ENCODE measurements at regions not wholly inside any gene's neighbourhood (a gene's known extent, or its start where the extent isn't known, plus 50 kb on each side); places are given as distances from the start of the nearest gene placed in this dataset.
"Not testable (repeated sequence)": the region's sequence is repeated elsewhere in the genome, so short reads cannot be mapped to it uniquely, and the experiment has no call there.

- Histone ChIP-seq H3K4me1 (no peaks in the 10 kb centered on the region), H3K27ac (replicated peaks) (no peak overlapping the region), H3K27me3 (ENCODE audit: low read depth) (no peaks in the 10 kb centered on the region), H3K36me3 (no peaks in the 10 kb centered on the region), H3K9me3 (replicated peaks) (no peaks in the 10 kb centered on the region), H3K4me3 (no peak overlapping the region)
- no peak for TF ChIP-seq CTCF (IDR thresholded peaks at IDR 0.05; ENCODE audit: borderline replicate concordance)
- DNase-seq, result no peak
- intact Hi-C loops (cut with micrococcal nuclease), result no loop called here
Observed at GRCh38 chr12:30533558-30534265, 162.0 kb downstream of the IPO8 start.

GRCh38 chr12:30531731-30532678 is 163.7 kb downstream of the IPO8 start:
- Histone ChIP-seq H3K4me1 (no peaks in the 10 kb centered on the region), H3K9me3 (replicated peaks) (no peaks in the 10 kb centered on the region), H3K4me3 (no peak overlapping the region), H3K36me3 (no peaks in the 10 kb centered on the region), H3K27me3 (ENCODE audit: low read depth) (no peaks in the 10 kb centered on the region), H3K27ac (replicated peaks) (no peak overlapping the region)
- DNase-seq, result no peak
- intact Hi-C loops (cut with micrococcal nuclease), result no loop called here
- no peak for TF ChIP-seq CTCF (IDR thresholded peaks at IDR 0.05; ENCODE audit: borderline replicate concordance)

GRCh38 chr12:30529489-30530269 is 166.0 kb downstream of the IPO8 start:
- no peak for DNase-seq
- no peaks in the 10 kb centered on the region for H3K9me3 ChIP-seq (replicated peaks)
- intact Hi-C loops (cut with micrococcal nuclease), result no loop called here
- no peak overlapping the region for H3K27ac ChIP-seq (replicated peaks)
- no peak for TF ChIP-seq CTCF (IDR thresholded peaks at IDR 0.05; ENCODE audit: borderline replicate concordance)
- no peaks in the 10 kb centered on the region for H3K27me3 ChIP-seq (ENCODE audit: low read depth)
- no peaks in the 10 kb centered on the region for H3K36me3 ChIP-seq
- H3K4me1 ChIP-seq, result no peaks in the 10 kb centered on the region
- H3K4me3 ChIP-seq, result no peak overlapping the region

- no peak for TF ChIP-seq CTCF (IDR thresholded peaks at IDR 0.05; ENCODE audit: borderline replicate concordance)
- Histone ChIP-seq H3K36me3 (no peaks in the 10 kb centered on the region), H3K4me3 (no peak overlapping the region), H3K4me1 (no peaks in the 10 kb centered on the region), H3K27ac (replicated peaks) (no peak overlapping the region), H3K27me3 (ENCODE audit: low read depth) (no peaks in the 10 kb centered on the region), H3K9me3 (replicated peaks) (peaks cover 3% of the 10 kb centered on the region)
- intact Hi-C loops (cut with micrococcal nuclease), result no loop called here
- DNase-seq, result no peak
Observed at GRCh38 chr12:30525171-30525570, 170.5 kb downstream of the IPO8 start.

GRCh38 chr12:30520285-30520684 is 175.4 kb downstream of the IPO8 start:
- H3K4me3 ChIP-seq; H3K27ac ChIP-seq (replicated peaks); DNase-seq; H3K9me3 ChIP-seq (replicated peaks); H3K27me3 ChIP-seq (ENCODE audit: low read depth); intact Hi-C loops (cut with micrococcal nuclease); H3K36me3 ChIP-seq: not testable (repeated sequence)
- H3K4me1 ChIP-seq, result peaks cover 24% of the 10 kb centered on the region
